GM19372 (cell line): ENCODE measurements at regions not wholly inside any gene's neighbourhood (a gene's known extent, or its start where the extent isn't known, plus 50 kb on each side); places are given as distances from the start of the nearest gene placed in this dataset.

ENCODE experiments used
- ATAC-seq: cut with Tn5 transposase; IDR thresholded peaks from one replicate; pipeline ENCODE4 v1.9.1; 2021; ENCODE audit warnings: mild to moderate bottlenecking, low read depth, moderate library complexity; ENCODE audit not compliant: unreplicated experiment

DNA sequence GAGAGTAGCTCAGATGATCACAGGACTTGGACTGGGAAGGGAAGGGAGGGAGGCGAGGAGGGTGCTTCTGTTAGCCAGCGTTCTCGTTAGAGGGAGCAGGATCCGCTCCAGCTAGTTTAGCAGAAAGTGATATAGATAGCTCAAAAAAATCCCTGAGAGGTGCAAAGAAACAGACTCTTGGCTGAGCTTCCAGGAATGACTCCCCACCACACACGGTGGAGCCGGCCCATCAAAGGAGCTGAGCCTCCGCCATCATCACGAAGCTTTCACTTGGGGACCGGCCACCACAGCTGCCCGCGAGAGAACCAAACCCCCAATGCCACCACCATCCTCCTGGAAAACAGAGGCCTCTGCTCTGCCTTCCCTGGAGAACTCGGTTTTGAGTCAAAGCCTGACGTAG lies 124.6 kb upstream of the BCL2L14 start:
- ATAC-seq, result no peak

DNA sequence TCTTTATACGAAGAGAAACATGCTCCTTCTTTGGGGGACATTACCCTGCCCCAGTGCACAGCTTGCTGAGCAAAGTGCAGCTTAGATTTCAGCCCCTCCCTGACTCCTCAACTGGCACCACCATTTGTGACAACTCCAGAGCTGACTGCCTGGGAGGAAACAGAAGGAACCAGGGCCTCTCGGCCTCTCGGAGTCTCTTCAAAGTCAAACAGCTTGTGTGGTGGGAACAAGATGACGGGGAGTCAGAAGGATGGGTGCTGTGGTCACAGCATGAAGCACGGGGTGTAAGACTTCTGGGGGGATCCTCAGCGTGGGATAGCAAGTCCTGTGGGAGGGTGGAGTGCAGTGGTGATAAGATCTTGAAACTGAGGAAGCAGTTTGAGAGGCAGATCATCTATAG lies 123.5 kb upstream of the BCL2L14 start:
- ATAC-seq, result no peak

DNA sequence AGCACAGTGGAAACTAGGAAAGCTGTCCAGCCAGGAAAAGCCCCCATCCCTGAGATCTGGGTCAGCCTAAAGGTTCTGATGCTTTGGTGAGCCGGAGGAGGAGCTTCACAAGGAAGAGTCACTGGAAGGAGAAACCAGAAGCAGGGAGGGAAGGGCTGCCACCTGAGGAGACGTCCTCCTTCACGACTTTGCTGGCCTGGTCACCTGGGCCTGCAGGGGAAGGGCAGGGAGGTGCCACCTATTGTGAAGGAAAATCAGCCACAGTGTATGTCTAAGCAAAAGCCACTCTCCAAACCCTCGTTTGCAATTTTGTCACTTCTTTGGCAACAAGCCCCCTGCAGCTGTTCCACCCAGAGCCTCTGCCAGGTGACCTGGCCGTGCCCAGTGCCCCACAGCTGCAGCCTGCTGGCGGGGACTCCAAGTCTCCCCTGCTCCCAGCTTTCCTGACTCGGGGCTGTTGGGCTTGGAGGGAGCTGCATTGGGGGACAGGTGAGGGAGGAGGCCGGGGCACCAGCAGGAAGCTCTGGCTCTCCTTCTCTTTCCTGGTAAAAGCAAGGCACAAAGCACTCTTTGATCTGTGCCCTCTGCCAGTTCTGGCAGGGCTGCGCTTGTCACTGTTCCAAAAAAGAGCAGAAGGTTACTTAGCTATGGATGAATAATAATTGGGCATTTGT lies 120.9 kb upstream of the BCL2L14 start:
- no peak for ATAC-seq

DNA sequence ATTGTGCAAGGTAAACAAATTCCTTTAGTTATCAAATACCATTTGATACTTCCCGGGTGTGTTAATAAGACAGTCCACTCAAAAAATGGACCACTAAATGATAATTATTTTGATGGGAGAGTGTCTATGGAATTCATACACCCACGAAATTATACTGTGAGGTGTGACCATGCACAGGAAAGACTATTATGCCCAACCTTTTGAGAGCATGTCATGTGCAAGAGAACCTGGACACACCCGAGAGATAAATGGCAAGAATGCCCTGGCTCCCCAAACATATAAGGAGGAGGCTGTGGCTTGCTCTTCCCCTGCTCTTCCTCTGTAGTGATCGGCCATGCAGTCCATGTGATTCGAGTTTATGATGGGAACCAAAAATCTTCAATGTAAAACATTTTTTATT lies 119.5 kb upstream of the BCL2L14 start:
- no peak for ATAC-seq

DNA sequence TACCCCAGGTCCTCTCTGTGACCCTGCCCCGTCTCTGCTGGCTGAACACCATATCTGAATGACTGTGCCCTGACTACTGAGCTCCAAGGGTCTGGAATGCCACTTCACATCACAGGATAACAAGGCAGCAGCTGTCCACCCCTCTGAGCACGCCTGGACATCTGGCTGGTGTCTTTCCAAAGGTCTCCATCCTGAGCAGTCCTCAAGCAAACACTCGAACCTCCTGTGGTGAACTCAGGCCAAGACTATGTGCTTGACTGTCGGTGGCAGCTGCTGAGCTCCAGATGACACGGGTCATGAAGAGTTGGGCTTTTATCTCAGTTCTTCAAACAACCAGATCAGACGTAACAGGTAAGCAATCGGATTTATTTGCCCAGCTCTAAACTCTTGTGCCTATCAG lies 117.2 kb upstream of the BCL2L14 start:
- no peak for ATAC-seq

DNA sequence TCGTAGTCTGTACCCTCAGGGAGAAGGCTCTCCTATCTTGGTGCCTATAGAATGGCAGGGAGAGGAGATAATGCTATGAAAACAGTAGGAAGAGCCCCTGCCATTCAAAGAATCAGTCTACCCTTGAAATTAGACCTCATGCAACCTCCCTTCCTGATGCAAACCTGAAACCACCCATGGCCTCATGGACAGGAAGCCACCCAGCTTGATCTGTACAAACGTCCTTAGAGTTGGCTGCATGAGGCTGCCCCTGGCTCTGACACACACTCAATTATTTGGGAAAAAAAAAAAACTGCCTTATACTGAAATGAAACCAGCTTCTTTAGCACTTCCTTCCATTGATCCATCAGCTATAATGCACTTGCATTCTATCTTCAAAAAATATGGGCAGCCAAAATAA lies 116.6 kb upstream of the BCL2L14 start:
- no peak for ATAC-seq

DNA sequence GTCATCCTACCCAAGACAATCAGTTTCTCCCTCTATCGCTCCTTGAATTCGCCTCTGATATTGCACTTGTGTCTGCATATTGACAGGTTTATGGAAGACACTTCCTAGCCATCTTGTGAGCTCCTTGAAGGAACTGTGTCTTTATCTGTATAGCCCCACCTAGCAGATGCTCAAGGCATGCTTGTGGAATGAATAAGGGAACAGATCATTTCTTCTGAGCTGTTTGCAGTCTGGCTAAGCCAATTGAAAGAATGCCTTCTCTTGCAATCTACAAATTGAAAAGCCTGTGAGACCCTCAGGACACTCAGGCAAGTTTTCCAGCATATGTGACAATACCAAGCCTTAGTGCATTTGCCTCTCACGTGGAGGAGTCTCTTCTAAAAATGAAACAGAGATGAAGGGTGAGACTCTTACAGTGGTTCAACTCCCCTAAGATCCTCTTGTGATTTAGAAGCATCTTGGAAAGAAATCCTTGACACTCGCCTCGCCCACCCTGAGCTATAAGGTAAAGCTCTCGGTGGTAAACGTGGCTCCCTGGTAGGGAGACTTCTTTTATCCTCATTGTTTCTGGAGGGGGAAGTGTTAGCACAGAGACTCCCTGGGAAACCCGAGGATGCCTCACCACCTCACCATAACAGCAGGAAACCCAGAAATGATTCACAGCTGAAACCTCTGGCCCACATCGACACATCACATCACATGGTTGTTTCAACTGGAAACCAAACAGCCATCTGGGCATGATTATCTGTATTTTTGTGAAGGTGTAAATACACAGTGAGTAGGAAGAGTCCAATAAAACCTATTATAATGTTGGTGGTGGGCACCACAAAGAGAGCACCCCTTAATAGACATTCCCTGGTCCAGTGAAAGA lies 112.3 kb upstream of the BCL2L14 start:
- ATAC-seq, result no peak

DNA sequence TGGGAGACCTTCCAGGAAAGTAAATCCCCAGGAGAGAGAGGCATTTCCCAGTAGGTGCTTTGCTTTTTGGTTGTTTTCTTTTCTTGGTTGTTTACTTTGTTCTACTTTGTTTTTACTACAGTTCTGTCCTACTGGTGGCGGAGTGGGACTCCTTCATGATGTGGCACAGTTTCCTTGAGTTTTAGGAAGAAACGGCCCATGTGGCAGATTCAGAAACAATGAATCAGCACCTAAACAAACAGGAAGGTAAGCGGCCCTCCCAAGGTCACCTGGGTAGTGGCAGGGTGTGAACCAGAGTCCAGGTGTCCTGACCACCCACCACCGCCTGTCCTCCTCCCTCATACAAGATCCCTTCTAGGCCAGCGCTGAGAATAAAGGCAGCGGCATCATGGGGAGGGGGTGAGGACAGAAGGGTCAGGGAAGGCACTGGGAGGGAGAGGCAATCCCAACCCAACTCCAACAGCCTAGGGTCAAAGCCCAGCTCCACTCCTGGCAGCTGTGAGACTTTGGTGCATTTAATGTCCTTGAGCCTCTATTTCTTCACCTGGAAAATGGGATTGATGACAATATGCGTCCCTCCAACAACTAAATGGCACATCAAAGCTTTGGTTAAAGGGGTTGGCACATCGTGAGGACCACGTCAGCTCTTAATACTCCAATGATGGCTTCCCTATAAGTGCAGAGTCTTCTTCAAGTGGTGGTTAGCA lies 111.5 kb upstream of the BCL2L14 start:
- no peak for ATAC-seq

DNA sequence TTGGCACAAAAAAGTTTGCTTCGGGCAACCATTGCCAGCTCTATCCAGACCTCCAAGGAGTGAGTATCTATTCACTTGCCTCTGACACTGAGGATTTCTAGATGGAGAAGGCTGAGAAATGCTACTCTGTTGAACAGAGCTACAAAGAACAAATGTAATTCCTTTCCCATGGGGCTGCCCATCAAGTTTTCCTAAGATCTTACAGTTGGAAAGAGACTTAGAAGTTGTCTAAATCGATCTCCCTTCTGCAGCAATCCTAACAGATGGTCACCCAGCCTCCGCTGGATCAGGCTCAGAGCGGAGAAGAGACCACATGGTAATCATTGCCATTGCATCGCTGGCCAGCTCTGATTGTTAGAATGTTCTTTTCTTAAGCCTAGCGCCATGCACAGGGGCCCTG lies 110.1 kb upstream of the BCL2L14 start:
- ATAC-seq, result no peak

DNA sequence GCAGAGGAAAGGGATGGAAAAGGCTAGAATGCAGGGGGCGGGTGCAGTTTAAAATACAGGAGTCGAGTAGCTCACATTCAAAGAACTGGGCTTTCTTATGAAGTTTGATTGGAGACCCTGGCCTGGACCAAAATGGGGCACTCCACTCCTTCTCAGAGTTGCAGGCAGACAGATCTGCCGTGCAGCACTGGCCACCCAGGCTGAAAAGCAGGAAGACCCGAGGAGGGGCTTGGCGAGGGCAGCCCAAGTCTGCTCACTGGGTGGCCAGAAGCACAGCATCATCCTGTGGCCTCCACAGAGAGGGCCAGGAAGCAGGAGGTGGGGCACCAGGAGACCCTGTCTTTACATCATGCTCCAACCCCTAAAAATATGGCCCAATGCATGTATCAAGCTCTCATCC lies 109.1 kb upstream of the BCL2L14 start:
- no peak for ATAC-seq

DNA sequence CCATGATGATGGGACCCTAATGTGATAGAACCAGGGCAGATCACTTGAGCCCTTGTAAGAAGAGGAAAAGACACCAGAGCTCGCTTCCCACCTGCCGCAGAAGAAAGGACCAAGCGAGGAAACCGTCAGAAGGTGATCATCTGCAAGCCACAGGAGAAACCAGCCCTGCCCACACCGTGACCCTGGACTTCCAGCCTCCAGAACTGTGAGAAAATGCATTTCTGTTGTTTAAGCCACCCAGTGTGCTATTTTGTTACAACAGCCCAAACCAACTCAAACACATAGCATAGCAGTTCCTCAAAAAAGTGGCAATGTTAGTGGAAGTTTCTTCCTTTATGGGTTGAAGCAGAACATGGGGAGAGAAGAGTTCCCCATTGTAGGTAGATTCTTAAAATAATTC lies 107.9 kb upstream of the BCL2L14 start:
- ATAC-seq, result no peak

DNA sequence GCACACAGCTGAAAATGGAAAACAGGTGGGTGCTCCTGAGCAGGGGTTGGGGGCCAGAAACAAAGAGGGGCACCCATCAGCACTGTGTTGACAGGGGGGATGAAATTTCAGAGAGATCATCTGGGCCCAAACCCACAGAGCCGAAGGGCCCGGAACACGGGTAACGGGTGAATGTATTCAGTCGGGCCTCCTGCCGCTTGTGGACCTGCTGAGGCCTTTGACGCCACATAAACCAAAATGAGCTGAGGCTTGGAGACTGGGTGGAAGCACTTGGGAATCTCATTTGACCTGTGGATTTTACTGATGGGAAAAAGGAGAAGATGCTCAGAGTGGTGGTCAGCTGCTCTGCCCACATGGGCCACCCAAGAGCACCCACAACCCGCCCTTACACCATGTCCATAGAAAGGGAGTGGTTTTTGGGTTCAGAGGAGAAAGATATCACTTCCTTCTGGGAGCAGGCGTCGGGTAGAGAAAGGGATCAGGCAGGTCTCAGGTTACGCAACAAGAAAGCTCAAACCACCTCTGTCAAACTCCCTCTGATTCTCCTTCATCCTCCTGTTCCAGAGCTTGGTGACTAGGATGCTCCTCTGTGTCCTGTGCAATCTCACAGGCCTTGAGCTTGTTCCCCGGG lies 106.8 kb upstream of the BCL2L14 start:
- ATAC-seq, result no peak

DNA sequence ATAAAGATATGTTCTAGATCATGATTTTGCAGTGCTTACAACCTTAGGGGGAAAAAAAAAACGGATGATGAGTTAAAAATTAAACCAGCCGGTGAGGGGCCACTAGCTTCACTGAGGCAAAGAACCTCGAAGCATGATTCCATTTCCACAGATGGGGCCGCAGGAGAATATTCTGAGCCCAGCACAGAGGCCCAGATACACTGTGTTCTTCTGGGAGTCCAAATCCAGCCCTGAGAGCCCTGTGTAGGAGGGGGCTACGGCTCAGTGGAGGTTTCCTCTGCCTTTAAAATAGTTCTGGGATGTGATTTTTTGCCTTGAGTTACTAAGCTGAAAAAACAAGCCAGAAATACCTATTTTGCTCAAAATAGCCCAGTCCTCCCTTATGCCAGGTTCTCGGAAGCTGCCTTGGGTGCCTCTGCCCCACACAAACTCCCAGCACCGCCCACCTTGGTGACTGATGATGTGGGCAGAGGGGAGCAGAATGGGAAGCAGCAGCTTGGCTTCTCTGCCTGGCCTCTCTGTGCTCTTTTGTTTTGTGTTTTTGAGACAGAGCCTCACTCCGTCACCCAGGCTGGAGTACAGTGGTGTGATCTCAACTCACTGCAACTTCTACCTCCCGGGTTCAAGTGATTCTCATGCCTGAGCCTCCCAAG lies 105.4 kb upstream of the BCL2L14 start:
- ATAC-seq, result no peak

DNA sequence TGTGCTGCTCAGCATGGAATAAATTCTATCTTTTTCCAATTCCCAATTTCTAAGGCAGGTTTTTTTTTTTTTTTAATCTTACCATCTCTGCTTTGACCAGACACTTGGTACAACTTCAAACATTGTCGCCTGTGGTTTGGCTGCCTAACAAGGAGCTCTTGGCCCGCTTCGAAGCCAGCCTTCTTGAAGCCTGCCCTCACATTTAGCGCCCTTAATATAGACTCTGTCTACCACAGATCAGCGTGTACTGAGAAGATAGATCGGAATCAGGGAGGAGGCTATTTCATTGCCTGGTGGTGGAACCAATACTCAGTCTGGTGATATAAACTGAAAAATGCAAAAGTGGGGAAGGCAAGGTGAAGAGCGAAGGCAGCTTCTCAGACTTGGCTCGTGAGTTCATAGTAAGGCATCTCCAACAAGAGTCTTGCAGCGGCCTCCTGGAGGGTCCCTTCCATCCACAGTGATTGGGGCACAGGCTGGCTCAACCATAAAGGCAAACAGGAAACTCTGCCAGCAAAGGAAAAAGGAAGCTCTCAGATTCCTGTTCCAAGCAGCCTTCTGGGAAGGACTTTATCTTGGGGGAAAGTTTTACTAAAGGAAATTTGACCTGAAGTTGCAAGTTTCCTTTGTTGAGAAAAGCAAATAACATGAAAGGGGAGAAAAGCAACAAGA lies 103.2 kb upstream of the BCL2L14 start:
- ATAC-seq, result no peak

DNA sequence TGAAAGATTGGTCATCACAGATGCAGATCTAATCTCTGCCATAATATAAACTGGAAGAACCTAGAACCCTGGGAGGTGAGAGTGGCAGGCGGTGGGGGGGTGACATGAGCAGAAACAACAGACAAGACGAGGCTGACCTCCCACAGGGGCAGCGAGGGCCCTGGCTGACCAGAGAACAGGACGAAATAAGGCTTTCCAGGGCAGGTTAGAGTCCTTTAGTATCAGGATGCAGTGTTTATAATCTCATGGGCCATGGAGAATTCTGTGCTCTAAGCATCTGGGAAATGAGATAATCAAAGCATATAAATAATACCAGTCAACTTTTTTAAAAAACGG lies 102.7 kb upstream of the BCL2L14 start:
- no peak for ATAC-seq

DNA sequence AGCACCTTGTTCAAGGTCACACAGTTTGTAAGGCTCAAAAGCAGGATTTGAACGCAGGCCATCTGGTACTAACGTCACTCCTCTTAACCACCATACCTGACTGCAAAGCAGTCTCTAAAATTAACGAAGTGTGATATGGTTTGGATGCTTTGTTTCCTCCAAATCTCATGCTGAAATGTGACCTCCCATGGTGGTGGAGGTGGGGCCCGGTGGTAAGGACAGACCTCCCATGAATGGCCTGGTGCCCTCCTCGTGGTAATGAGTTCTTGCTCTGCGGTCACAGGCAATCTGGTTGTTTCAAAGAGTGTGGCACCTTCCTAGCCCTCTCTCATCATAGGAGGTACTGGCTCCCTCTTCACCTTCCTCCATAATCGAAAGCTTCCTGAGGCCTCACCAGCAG lies 102.2 kb upstream of the BCL2L14 start:
- no peak for ATAC-seq

DNA sequence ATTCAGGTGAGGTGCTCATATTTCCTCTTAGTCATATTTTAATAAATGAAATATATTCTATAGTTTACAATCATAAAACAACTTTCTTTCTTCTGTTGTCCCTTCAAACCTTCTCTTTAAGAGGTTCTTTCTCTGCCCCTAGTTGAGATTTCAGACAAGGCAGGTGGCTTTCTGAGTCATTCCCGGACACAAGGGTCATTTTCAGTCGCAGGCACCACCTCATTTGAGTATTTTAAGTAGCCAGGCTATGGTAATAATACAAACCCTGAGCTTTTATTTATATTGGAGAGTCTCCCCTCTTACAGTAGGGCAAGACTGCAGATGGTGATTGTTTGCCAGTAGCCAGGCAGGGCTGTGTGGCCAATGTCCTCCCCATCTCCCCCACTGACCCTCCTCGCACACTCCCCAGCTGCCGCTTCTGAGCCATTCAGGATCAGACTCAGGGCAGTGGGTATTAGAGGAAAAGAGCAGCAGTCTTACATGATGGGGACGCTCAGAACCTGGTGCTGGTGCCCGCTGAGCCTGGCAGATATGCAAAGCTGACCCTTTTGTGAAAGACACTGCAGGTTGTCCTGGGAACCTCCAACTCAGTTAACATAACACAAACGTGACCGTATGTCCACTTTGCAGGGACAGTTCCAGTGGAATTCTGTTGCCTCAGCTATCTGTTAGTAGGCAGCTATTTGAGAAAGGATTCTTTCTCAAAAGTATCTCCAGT lies 101.1 kb upstream of the BCL2L14 start:
- no peak for ATAC-seq

DNA sequence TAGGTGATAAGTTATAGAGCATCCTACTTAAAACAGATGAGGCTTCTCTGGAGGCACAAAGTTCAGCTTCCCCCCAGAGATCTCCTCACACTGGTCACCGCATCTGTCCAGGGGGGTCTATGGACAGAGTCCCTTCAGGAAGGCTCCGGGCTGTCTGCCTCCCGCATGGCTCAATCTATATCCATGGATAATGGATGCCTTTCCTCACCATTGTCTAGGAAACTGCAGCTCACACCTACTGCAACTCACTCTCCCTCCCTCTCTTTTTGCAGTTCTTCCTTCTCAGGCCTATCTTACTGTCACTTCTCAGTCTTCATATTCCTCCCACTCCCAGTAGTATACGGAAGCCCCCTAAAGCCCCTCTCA lies 100.6 kb upstream of the BCL2L14 start:
- no peak for ATAC-seq

DNA sequence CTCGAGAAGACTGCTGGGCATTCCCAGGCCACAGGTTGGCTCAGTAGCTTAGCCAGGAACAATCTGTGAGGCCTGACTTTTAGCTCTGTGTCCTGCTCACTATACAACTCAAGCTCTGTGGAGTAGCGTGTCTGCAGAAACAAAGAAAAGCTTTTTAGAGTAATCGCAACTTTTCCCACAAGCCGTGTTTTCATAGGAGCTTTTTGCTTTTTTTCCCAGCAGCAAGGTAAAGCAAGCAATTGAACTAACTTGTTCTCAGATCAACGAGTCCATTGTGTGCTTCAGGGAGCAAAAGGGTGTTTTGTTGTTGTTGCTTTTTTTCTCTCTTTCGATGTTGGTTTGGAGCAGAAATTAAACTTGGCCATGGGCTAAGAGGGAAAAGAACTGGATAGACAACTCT lies 97.3 kb upstream of the BCL2L14 start:
- ATAC-seq, result no peak

DNA sequence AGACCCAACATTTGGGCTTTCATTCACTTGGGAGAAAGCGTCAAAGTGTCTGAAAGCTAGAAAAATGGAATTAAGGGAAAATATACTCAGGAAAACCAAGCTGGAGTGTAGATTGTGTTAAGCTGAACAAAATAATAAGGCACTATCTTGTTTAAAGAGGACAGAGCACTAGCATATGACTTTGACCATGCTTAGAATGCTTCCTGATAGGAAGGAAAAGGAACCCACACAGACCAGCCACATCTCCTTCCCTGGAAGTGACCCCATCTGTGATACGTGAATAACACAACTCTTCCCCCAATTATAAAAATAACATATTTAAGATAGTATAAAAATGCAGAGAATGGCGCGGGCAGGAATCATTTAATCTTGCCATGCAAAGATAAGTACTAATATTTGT lies 94.7 kb upstream of the BCL2L14 start:
- ATAC-seq, result no peak
